ENCODE measurements at regions not wholly inside any gene's neighbourhood (a gene's known extent, or its start where the extent isn't known, plus 50 kb on each side); places are given as distances from the start of the nearest gene placed in this dataset.

DNA sequence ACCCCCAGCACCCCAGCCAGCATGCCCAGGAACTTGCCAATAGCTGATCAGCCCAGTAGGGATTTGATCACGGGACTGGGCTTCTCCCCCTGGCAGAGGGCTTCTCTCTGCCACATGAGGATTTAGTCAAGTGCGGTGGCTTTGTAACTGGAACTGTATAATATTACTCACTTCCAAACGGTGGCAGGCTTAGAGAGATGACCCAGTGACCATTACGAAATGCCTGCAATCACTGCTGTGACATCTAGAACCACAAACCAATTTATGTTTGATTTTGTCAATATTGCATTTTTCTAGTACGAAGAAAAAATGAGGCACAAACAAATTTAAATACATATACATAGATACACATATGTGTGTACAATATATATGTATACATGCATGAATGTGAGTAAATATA, 192.1 kb downstream of the ERCC6L2 start:
- TF ChIP-seq, protein P1, sequence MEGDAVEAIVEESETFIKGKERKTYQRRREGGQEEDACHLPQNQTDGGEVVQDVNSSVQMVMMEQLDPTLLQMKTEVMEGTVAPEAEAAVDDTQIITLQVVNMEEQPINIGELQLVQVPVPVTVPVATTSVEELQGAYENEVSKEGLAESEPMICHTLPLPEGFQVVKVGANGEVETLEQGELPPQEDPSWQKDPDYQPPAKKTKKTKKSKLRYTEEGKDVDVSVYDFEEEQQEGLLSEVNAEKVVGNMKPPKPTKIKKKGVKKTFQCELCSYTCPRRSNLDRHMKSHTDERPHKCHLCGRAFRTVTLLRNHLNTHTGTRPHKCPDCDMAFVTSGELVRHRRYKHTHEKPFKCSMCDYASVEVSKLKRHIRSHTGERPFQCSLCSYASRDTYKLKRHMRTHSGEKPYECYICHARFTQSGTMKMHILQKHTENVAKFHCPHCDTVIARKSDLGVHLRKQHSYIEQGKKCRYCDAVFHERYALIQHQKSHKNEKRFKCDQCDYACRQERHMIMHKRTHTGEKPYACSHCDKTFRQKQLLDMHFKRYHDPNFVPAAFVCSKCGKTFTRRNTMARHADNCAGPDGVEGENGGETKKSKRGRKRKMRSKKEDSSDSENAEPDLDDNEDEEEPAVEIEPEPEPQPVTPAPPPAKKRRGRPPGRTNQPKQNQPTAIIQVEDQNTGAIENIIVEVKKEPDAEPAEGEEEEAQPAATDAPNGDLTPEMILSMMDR (IDR thresholded peaks at IDR 0.05), result no peak
- DNase-seq (ENCODE audit: extremely low spot score, unreplicated experiment), result no peak
- no peaks in the 10 kb centered on the region for H3K9me3 Mint-ChIP-seq (ENCODE audit: unreplicated experiment)
- H3K36me3 Mint-ChIP-seq (ENCODE audit: unreplicated experiment), result no peaks in the 10 kb centered on the region
- peaks cover 10% of the 10 kb centered on the region for H3K27me3 Mint-ChIP-seq (ENCODE audit: unreplicated experiment)
- H3K4me3 Mint-ChIP-seq (ENCODE audit: unreplicated experiment), result no peak overlapping the region
- peaks cover 7% of the 10 kb centered on the region for H3K4me1 Mint-ChIP-seq (ENCODE audit: unreplicated experiment)
- no peak overlapping the region for H3K27ac Mint-ChIP-seq (ENCODE audit: unreplicated experiment)

- H3K4me1 Mint-ChIP-seq (ENCODE audit: unreplicated experiment), result peaks cover 10% of the 10 kb centered on the region
- DNase-seq (ENCODE audit: extremely low spot score, unreplicated experiment), result no peak
- TF ChIP-seq, protein P1 (IDR thresholded peaks at IDR 0.05), result no peak
- no peaks in the 10 kb centered on the region for H3K36me3 Mint-ChIP-seq (ENCODE audit: unreplicated experiment)
- no peaks in the 10 kb centered on the region for H3K9me3 Mint-ChIP-seq (ENCODE audit: unreplicated experiment)
- H3K27me3 Mint-ChIP-seq (ENCODE audit: unreplicated experiment), result peaks cover 9% of the 10 kb centered on the region
- no peak overlapping the region for H3K27ac Mint-ChIP-seq (ENCODE audit: unreplicated experiment)
- H3K4me3 Mint-ChIP-seq (ENCODE audit: unreplicated experiment), result no peak overlapping the region
Observed at GRCh38 chr9:96067004-96067403, 191.5 kb downstream of the ERCC6L2 start.

- peaks cover 9% of the 10 kb centered on the region for H3K27me3 Mint-ChIP-seq (ENCODE audit: unreplicated experiment)
Observed at GRCh38 chr9:96065482-96066251, 190.2 kb downstream of the ERCC6L2 start.

GRCh38 chr9:96064826-96065481, 189.5 kb downstream of the ERCC6L2 start:
- TF ChIP-seq, protein P1 (IDR thresholded peaks at IDR 0.05), result no peak
- Mint-ChIP-seq H3K27ac (ENCODE audit: unreplicated experiment) (no peak overlapping the region), H3K9me3 (ENCODE audit: unreplicated experiment) (no peaks in the 10 kb centered on the region), H3K4me3 (ENCODE audit: unreplicated experiment) (no peak overlapping the region), H3K36me3 (ENCODE audit: unreplicated experiment) (no peaks in the 10 kb centered on the region), H3K4me1 (ENCODE audit: unreplicated experiment) (peaks cover 20% of the 10 kb centered on the region), H3K27me3 (ENCODE audit: unreplicated experiment) (peaks cover 9% of the 10 kb centered on the region)
- no peak for DNase-seq (ENCODE audit: extremely low spot score, unreplicated experiment)

More at GRCh38 chr9:96065482-96066251, 190.2 kb downstream of the ERCC6L2 start:
- H3K27ac Mint-ChIP-seq (ENCODE audit: unreplicated experiment), result no peak overlapping the region
- no peaks in the 10 kb centered on the region for H3K9me3 Mint-ChIP-seq (ENCODE audit: unreplicated experiment)
- no peak for DNase-seq (ENCODE audit: extremely low spot score, unreplicated experiment)
- H3K4me3 Mint-ChIP-seq (ENCODE audit: unreplicated experiment), result no peak overlapping the region
- TF ChIP-seq, protein P1 (IDR thresholded peaks at IDR 0.05), result no peak
- H3K36me3 Mint-ChIP-seq (ENCODE audit: unreplicated experiment), result no peaks in the 10 kb centered on the region
- H3K4me1 Mint-ChIP-seq (ENCODE audit: unreplicated experiment), result peaks cover 20% of the 10 kb centered on the region

DNA sequence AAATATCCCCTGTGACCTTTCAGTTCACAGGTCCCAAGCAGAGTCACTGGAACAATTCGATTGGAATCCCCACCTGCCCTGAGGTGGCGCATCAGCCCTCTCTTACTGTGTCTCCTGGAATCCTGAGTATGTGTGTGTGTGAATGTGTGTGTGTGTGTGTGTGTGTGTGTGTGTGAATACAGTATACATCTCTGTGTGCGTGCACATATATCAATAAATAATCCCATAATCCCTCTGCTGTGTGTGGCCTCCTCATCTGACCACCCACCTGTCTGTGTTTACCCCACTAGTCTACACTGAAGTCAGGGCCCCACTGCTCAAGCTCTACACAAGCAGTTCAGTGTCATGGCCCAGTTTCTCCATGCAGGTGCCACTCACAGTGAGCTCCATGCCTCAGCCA, 187.4 kb downstream of the ERCC6L2 start:
- Mint-ChIP-seq H3K27ac (ENCODE audit: unreplicated experiment) (no peak overlapping the region), H3K9me3 (ENCODE audit: unreplicated experiment) (peaks cover 12% of the 10 kb centered on the region), H3K27me3 (ENCODE audit: unreplicated experiment) (peaks cover 4% of the 10 kb centered on the region), H3K4me1 (ENCODE audit: unreplicated experiment) (peaks cover 20% of the 10 kb centered on the region), H3K4me3 (ENCODE audit: unreplicated experiment) (no peak overlapping the region), H3K36me3 (ENCODE audit: unreplicated experiment) (no peaks in the 10 kb centered on the region)
- TF ChIP-seq, protein P1 (IDR thresholded peaks at IDR 0.05), result no peak
- no peak for DNase-seq (ENCODE audit: extremely low spot score, unreplicated experiment)

Measured in osteocyte (in vitro differentiated cells).